ENCODE measurements at regions not wholly inside any gene's neighbourhood (a gene's known extent, or its start where the extent isn't known, plus 50 kb on each side); places are given as distances from the start of the nearest gene placed in this dataset.

DNA sequence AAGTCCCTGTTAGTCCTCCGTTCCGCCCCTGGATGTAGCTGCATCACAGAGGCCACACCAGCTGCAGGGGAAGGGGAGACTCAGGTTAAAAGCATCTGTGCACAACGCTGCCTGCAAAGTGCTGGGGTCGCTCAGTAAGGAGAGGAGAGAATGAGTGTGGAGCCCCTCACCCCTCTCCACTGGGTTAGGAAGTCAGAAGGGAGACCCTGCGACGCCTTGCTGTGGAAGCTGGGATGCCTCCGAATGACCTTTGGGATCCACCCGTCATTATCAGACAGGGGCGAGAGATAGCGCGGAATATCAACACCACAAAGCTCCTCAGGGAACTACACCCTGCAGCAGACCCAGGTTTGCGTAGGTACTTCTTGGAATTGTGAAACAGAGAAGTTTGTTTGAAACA lies 167.7 kb upstream of the SHH start:
- no peak for DNase-seq (ENCODE audit: low read depth in 3 of 3)

DNA sequence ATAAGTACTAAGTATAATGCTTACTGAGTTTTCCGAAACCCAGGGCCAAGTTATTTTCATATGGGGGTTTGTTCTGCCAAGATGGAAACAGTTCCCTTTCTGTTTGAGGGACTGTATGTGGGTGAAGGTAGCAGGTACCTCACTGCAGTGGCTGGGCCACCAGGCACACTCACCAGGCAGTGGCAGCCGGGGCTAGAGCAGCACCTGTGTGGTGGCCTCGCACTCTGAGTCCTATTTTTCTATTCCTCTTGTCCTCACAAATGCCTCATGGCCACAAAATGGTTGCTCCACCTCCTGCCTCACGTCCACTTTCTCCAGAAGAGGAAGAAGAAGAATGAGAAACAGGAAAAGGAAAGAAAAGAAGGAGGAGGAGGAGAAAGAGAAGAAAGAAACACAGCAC lies 167.3 kb upstream of the SHH start:
- no peak for DNase-seq (ENCODE audit: low read depth in 3 of 3)

- DNase-seq (ENCODE audit: low read depth in 3 of 3), result no peak
Observed at GRCh38 chr7:155975490-155975889, 163.2 kb upstream of the SHH start.

- no peak for DNase-seq (ENCODE audit: low read depth in 3 of 3)
Observed at GRCh38 chr7:155974186-155974897, 162.1 kb upstream of the SHH start.

- DNase-seq (ENCODE audit: low read depth in 3 of 3), result no peak
Observed at GRCh38 chr7:155973451-155973997, 161.3 kb upstream of the SHH start.

GRCh38 chr7:155972651-155973390 lies 160.6 kb upstream of the SHH start:
- DNase-seq (ENCODE audit: low read depth in 3 of 3), result no peak

GRCh38 chr7:155972247-155972646 lies 160.0 kb upstream of the SHH start:
- no peak for DNase-seq (ENCODE audit: low read depth in 3 of 3)

DNA sequence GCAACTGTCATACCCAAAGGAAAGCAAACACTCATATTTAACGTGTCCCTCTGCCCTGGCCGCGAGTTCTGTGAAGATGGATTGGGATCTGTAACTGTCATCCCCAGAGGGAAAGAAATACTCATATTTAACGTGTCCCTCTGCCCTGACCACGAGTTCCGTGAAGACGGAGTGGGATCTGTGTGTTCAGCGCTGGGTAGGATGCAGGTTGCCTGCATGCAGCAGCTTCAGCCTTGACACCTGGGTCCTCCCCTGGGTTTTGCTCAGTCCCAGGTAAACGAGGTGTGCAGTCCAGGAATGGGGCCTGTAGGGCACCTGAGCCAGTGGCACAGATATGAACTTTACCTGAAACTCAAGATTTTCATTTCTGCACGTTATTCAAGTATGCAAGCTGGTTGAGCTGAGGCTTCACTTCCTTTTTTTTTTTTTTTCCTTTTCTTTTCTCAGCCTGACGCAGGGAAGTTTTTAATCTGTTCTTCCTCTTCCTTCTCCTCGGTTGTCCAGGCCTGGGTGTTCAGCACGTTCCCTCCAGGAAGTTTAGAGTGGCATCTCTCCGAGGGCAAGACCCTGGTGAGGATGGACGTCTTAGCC lies 159.0 kb upstream of the SHH start:
- no peak for DNase-seq (ENCODE audit: low read depth in 3 of 3)

DNA sequence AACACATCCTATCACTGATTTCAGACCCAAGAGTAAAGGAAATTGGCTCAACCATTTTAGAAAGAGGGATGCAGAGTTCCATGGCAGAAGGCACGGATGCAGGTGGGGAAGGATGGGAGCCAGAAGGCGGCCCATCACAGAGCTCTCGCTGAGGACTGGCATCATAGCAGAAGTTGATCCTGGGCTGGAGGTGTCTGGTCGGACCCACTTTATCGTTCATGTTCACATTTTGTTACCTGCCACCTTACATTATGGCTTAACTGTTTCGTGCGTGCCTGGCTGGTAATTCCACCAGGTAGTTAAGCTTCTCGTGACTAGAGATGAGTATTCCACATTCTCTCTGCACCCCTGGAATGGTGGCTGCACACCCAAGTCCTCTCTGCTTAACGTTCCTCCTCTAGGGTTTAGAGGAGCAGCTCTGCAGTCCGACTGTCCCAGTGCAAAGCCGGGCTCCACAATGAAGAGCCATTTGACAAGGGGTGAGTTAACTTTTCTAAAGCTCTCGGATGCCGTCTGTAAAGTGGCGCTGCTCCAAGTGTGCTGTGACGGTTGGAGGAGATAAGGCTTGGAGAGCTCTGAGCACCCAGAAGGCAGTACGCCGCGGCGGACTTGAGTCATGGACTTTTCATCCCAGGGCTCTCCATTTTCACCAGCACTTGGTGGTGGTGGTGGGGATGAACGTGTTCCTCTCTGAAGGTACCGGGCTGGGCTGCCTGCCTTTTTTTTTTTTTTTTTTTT lies 157.1 kb upstream of the SHH start:
- DNase-seq (ENCODE audit: low read depth in 3 of 3), result no peak

DNA sequence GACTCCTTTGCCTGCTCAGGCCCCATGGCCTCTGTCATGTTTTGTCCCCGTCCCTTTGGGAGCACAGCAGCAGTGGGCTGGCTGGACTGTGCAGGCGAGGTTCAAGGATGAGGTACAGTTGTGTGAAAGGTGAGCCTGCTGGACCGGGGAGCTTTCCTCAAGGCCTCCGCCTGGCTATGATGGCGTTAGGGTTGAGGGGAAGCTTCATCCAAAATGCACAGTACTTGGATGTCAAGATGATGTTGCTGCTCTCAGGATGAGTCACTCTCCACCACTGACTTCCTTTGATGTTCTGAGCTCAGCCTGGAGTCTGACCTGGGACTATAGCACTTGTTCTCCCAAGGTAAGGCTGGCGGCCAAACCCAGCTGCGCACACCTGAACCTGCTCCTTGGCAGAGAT lies 152.7 kb upstream of the SHH start:
- DNase-seq (ENCODE audit: low read depth in 3 of 3), result no peak

GRCh38 chr7:155964543-155964942 lies 152.3 kb upstream of the SHH start:
- no peak for DNase-seq (ENCODE audit: low read depth in 3 of 3)

GRCh38 chr7:155963771-155964195 lies 151.5 kb upstream of the SHH start:
- no peak for DNase-seq (ENCODE audit: low read depth in 3 of 3)

DNA sequence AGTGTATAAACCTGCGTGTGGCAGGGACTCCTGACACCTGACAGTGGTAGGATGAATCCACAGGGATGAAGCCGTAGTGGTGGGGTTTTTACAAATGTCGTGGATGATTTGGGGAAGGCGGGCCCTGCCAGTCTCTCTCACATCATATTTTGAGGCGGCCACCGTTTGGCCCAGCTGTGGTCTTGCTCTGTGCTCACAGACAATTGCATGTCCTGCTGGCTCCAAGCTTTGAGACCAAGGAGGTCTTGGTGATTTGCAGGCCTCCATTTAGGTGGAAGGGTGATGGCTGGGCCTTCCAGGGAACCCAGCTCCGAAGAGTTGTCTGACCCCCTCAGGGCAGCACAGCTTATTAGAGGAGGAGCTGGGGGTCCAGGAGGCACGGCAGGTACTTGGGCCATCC lies 151.1 kb upstream of the SHH start:
- DNase-seq (ENCODE audit: low read depth in 3 of 3), result no peak

GRCh38 chr7:155962968-155963300 lies 150.7 kb upstream of the SHH start:
- no peak for DNase-seq (ENCODE audit: low read depth in 3 of 3)

DNA sequence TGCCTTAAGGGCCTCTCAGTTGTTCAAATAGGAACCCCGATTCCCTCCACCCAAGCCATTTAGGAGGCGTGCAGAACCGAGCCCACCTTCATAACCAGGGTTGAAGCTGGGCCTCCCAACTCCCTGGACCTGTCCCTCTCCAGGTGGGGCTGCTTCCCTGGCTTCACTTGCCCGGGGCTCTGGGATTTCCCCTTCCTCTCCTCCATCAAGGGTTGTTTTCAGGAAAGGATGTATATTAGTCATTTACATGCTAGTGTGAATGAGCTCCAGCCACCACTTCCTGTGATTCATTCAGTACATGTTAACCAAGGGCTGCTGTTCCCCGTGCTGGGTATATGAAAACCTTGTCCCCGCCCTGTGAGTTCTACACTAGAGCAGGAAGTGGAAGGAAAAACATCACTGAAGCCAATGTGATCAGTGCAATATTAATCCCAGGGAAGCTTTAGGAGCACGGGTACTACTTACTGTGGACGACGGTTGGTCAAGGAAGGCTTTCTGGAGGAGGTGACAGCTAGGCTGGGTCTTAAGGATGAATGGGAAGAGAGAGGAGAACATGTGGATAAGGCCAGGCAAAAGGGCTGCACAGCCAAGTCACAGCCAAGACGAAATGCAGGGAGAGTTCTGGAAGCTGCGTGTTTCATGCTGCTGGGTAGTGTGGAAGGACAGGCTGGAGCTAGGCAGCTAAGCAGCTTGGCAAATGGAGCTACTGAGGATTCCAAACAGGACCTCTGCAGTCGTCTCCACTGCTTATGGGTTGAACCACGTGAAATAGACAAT lies 150.1 kb upstream of the SHH start:
- DNase-seq (ENCODE audit: low read depth in 3 of 3), result peak in 2 of 3 experiments; percentile 6 to 48

GRCh38 chr7:155961241-155962190 lies 149.3 kb upstream of the SHH start:
- peak in 1 of 3 experiments; percentile 40 for DNase-seq (ENCODE audit: low read depth in 3 of 3)

DNA sequence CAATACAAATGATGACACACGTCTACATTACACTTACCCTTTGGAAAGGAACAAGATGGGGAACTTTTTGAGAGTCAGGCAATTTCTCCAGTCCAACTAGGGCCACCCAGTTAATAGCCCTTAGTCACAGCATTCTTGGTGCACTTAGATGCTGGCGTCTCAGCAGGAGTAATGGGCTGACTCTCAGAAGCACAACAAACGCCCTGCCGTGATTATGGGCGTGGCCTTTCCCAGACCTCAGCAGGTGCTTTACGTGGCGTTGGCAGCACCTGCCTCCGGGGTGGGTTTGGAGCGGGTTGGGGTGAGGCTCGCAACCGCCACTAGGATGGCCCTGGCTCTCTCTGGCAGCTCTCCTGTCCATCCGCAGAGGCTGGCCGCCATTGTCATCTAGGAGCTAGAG lies 147.6 kb upstream of the SHH start:
- DNase-seq (ENCODE audit: low read depth in 3 of 3), result no peak

GRCh38 chr7:155956977-155957376 lies 144.7 kb upstream of the SHH start:
- DNase-seq (ENCODE audit: low read depth in 3 of 3), result no peak

DNA sequence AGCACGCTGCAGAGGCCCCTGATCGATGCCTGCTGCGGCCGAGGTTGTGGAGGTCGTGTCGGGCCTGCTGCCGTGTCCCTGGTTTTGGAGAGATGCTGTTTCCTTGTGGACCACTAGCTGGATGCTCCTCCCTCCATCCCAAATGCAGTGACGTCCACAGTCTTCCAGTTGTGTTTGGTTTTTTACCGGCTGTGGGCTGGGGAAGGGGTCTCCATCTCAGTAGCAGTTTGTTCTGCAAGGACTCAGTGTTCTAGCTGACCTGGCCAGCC lies 143.0 kb upstream of the SHH start:
- DNase-seq (ENCODE audit: low read depth in 3 of 3), result no peak

DNA sequence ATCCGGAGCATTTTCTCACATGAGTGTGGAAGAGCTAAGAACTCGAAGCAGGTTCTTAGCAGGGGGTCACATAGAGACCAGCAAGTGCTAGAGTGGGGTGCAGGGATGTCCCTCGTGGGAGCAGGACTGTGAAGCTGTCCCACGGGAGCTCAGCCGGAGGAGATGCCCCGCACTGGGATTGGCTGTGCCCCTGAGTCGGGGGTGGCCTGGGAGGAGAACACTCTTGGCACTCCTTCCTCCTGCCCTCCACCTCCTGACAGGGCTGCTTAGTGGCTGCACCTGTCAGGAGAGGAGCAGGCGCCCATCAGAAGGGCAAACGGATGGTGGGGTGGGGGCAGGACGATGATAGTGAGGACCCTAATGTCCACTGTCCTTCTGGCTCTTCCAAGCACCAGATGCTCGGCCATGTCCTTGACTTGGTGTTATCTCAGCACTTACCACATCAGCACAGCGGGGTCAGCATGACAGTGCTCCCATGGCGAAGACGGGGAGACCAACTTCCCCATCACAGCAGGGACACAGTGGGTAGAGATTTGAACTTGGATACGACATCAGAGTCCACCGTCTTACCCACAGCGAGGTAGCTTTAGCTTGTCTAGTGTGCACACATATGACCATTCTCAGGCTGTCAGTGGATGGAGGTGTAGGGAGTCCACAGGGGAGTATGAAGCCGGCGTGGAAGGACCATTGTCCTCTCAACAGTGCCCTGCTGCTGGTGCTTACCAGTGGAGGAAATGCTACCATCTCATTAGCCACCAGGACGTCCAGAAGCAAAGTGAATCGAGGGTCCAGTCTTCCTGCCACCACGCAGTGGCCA lies 142.5 kb upstream of the SHH start:
- no peak for DNase-seq (ENCODE audit: low read depth in 3 of 3)

All from stimulated activated CD4-positive, alpha-beta T cell treated with anti-CD3 and anti-CD28 coated beads, TNF-alpha, amount 100 ng/mL, for 24 hours (primary cell).